ENCODE measurements at regions not wholly inside any gene's neighbourhood (a gene's known extent, or its start where the extent isn't known, plus 50 kb on each side); places are given as distances from the start of the nearest gene placed in this dataset.

DNA sequence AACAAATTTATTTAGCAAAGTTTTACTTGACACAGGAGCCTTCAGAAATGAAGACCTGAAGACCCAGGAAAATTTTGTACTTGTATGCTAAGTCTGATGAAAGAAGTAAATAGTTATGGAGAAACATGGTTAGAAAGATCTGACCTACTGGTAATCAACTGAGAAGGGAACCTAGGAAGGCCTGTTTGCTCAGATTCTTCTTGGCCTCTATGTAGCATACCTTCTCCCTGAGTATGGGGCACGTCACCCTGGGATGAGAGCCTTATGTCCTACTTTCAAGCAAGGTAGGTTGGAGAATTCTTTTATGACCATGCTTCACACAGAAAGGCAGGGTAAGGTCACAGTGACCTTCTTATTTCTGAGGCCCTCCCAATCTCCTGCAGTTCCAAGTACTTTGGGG is 178.6 kb upstream of the CREB1 start:
- no peaks in the 10 kb centered on the region for H3K4me1 ChIP-seq (replicated peaks; ENCODE audit: insufficient read depth)
- H3K27me3 ChIP-seq (ENCODE audit: insufficient read depth, low read depth) = no peaks in the 10 kb centered on the region
- H3K27ac ChIP-seq = no peak overlapping the region
- POLR2A ChIA-PET (ENCODE audit: unreplicated experiment) = no interaction called here
- no peaks in the 10 kb centered on the region for H3K9me2 ChIP-seq (ENCODE audit: insufficient read depth)
- TF ChIP-seq CTCF (conservative IDR thresholded peaks at IDR 0.05) = no peak
- TF ChIP-seq EZH2 (IDR thresholded peaks at IDR 0.05; ENCODE audit: low read depth) = no peak
- intact Hi-C loops (cut with micrococcal nuclease; ENCODE audit: unreplicated experiment) = no loop called here
- no TSS peak for BruUV-seq (replicated peaks)
- CTCF ChIA-PET = no interaction called here
- H3K79me2 ChIP-seq (ENCODE audit: low read depth) = no peaks in the 10 kb centered on the region
- no peaks in the 10 kb centered on the region for H4K20me1 ChIP-seq (ENCODE audit: insufficient read depth)
- H2AFZ ChIP-seq = no peak overlapping the region
- H3K4me3 ChIP-seq = no peak overlapping the region
- no peaks in the 10 kb centered on the region; the same call in 1 of the 2 replicates for H3K9me3 ChIP-seq (ENCODE audit: insufficient read depth, low read depth)
- no peaks in the 10 kb centered on the region for H3K36me3 ChIP-seq (ENCODE audit: low read depth)
- DNase-seq = no peak
- H3F3A ChIP-seq (ENCODE audit: insufficient read depth, low read depth) = no peaks in the 10 kb centered on the region
- no peak overlapping the region for H3K4me2 ChIP-seq

GRCh38 chr2:207352978-207353671 is 176.6 kb upstream of the CREB1 start:
- intact Hi-C loops (cut with micrococcal nuclease; ENCODE audit: unreplicated experiment) = no loop called here
- Histone ChIP-seq H4K20me1 (ENCODE audit: insufficient read depth) (no peaks in the 10 kb centered on the region), H3K27ac (no peak overlapping the region), H3K4me2 (no peak overlapping the region), H3K27me3 (ENCODE audit: insufficient read depth, low read depth) (no peaks in the 10 kb centered on the region), H3K4me1 (replicated peaks; ENCODE audit: insufficient read depth) (no peaks in the 10 kb centered on the region), H3F3A (ENCODE audit: insufficient read depth, low read depth) (no peaks in the 10 kb centered on the region), H3K79me2 (ENCODE audit: low read depth) (no peaks in the 10 kb centered on the region), H3K9me2 (ENCODE audit: insufficient read depth) (no peaks in the 10 kb centered on the region), H3K4me3 (no peak overlapping the region), H3K9me3 (ENCODE audit: insufficient read depth, low read depth) (no peaks in the 10 kb centered on the region), H2AFZ (no peak overlapping the region), H3K36me3 (ENCODE audit: low read depth) (no peaks in the 10 kb centered on the region)
- no peak for TF ChIP-seq CTCF (conservative IDR thresholded peaks at IDR 0.05)
- TF ChIP-seq EZH2 (IDR thresholded peaks at IDR 0.05; ENCODE audit: low read depth) = no peak
- CTCF ChIA-PET = no interaction called here
- DNase-seq = no peak
- POLR2A ChIA-PET (ENCODE audit: unreplicated experiment) = no interaction called here
- BruUV-seq (replicated peaks) = no TSS peak

- CTCF ChIA-PET = no interaction called here
- POLR2A ChIA-PET (ENCODE audit: unreplicated experiment) = no interaction called here
These were observed 175.9 kb upstream of the CREB1 start for GRCh38 chr2:207353836-207354235.

More at GRCh38 chr2:207353836-207354235, 175.9 kb upstream of the CREB1 start:
- H3K9me3 ChIP-seq (ENCODE audit: insufficient read depth, low read depth) = no peaks in the 10 kb centered on the region
- no peak for DNase-seq
- no peaks in the 10 kb centered on the region for H3K27me3 ChIP-seq (ENCODE audit: insufficient read depth, low read depth)
- no peak overlapping the region for H3K4me3 ChIP-seq
- H3K79me2 ChIP-seq (ENCODE audit: low read depth) = no peaks in the 10 kb centered on the region
- TF ChIP-seq EZH2 (IDR thresholded peaks at IDR 0.05; ENCODE audit: low read depth) (no peak), CTCF (conservative IDR thresholded peaks at IDR 0.05) (no peak)
- no peaks in the 10 kb centered on the region for H4K20me1 ChIP-seq (ENCODE audit: insufficient read depth)
- no peaks in the 10 kb centered on the region for H3K4me1 ChIP-seq (replicated peaks; ENCODE audit: insufficient read depth)
- no peaks in the 10 kb centered on the region for H3K9me2 ChIP-seq (ENCODE audit: insufficient read depth)
- no peaks in the 10 kb centered on the region for H3F3A ChIP-seq (ENCODE audit: insufficient read depth, low read depth)
- no peak overlapping the region for H2AFZ ChIP-seq
- no TSS peak for BruUV-seq (replicated peaks)
- H3K36me3 ChIP-seq (ENCODE audit: low read depth) = no peaks in the 10 kb centered on the region
- no peak overlapping the region for H3K27ac ChIP-seq
- H3K4me2 ChIP-seq = no peak overlapping the region
- intact Hi-C loops (cut with micrococcal nuclease; ENCODE audit: unreplicated experiment) = no loop called here

All from PC-9 (cell line).